Left lobe of liver (tissue), 2 donors: ENCODE measurements at regions not wholly inside any gene's neighbourhood (a gene's known extent, or its start where the extent isn't known, plus 50 kb on each side); places are given as distances from the start of the nearest gene placed in this dataset.
"Not testable (repeated sequence)": the region's sequence is repeated elsewhere in the genome, so short reads cannot be mapped to it uniquely, and the experiment has no call there.

Source experiments
- ATAC-seq: fragments of 200-7000 bp; cut with Tn5 transposase; one replicate; pipeline ENCODE4 v1.9.1; 2020; ENCODE audit warnings: mild to moderate bottlenecking, moderate library complexity
- DNase-seq: peaks from one replicate; pipeline ENCODE4 v3.0.0-alpha.2; 2020; ENCODE audit warnings: low spot score
- donor health status: DM: no; HTN: no; CAD: no; lungs with moderate emphysema.
- donor health status: DM: no; HTN: yes; CAD: no.

- DNase-seq (no peak), ATAC-seq (no peak)
These were observed 330.9 kb upstream of the C2CD4B start for GRCh38 chr15:62495670-62496614.

- DNase-seq (no peak), ATAC-seq (no peak)
These were observed 332.3 kb upstream of the C2CD4B start for GRCh38 chr15:62497356-62497755.

- DNase-seq (no peak), ATAC-seq (no peak)
These were observed 333.2 kb upstream of the C2CD4B start for GRCh38 chr15:62498278-62498677.

- ATAC-seq = no peak
These were observed 333.6 kb upstream of the C2CD4B start for GRCh38 chr15:62498712-62499111.

GRCh38 chr15:62500325-62500724 is 335.2 kb upstream of the C2CD4B start:
- ATAC-seq (no peak), DNase-seq (no peak)

More at GRCh38 chr15:62498712-62499111, 333.6 kb upstream of the C2CD4B start:
- no peak for DNase-seq

GRCh38 chr15:62502451-62502850 is 337.4 kb upstream of the C2CD4B start:
- DNase-seq (no peak), ATAC-seq (no peak)

GRCh38 chr15:62503451-62503850 is 338.4 kb upstream of the C2CD4B start:
- ATAC-seq (no peak), DNase-seq (no peak)

GRCh38 chr15:62505762-62506161 is 340.7 kb upstream of the C2CD4B start:
- no peak for DNase-seq

GRCh38 chr15:62506217-62506805 is 341.2 kb upstream of the C2CD4B start:
- ATAC-seq (peak; percentile 73), DNase-seq (no peak)

More at GRCh38 chr15:62505762-62506161, 340.7 kb upstream of the C2CD4B start:
- ATAC-seq = peak; percentile 12

GRCh38 chr15:62509395-62509958 is 344.4 kb upstream of the C2CD4B start:
- ATAC-seq = no peak
- no peak for DNase-seq

- ATAC-seq (no peak), DNase-seq (no peak)
These were observed 345.7 kb upstream of the C2CD4B start for GRCh38 chr15:62510791-62511190.

- ATAC-seq = no peak
- no peak for DNase-seq
These were observed 347.8 kb upstream of the C2CD4B start for GRCh38 chr15:62512904-62513303.

GRCh38 chr15:62513893-62514292 is 348.8 kb upstream of the C2CD4B start:
- DNase-seq = no peak

GRCh38 chr15:62515696-62516395 is 350.8 kb upstream of the C2CD4B start:
- DNase-seq = no peak
- no peak for ATAC-seq

More at GRCh38 chr15:62513893-62514292, 348.8 kb upstream of the C2CD4B start:
- ATAC-seq = no peak

GRCh38 chr15:62517541-62517940 is 352.5 kb upstream of the C2CD4B start:
- DNase-seq = no peak
- ATAC-seq = no peak

- not testable (repeated sequence) for DNase-seq, ATAC-seq
These were observed 353.6 kb upstream of the C2CD4B start for GRCh38 chr15:62518666-62519065.

- ATAC-seq (no peak), DNase-seq (no peak)
These were observed 354.8 kb upstream of the C2CD4B start for GRCh38 chr15:62519900-62520299.

GRCh38 chr15:62520887-62521286 is 355.8 kb upstream of the C2CD4B start:
- DNase-seq = no peak

GRCh38 chr15:62521396-62521795 is 356.3 kb upstream of the C2CD4B start:
- ATAC-seq = no peak
- no peak for DNase-seq

More at GRCh38 chr15:62520887-62521286, 355.8 kb upstream of the C2CD4B start:
- ATAC-seq = no peak

GRCh38 chr15:62524848-62525247 is 359.8 kb upstream of the C2CD4B start:
- ATAC-seq (no peak), DNase-seq (no peak)

- DNase-seq = no peak
- ATAC-seq = no peak
These were observed 362.3 kb upstream of the C2CD4B start for GRCh38 chr15:62527387-62527786.
